Endodermal cell (in vitro differentiated cells): ENCODE measurements at regions not wholly inside any gene's neighbourhood (a gene's known extent, or its start where the extent isn't known, plus 50 kb on each side); places are given as distances from the start of the nearest gene placed in this dataset.

Experiments used
- DNase-seq: peaks from one replicate; pipeline ENCODE4 v3.0.0-alpha.2; 2017
- H3K27ac ChIP-seq: 2 replicates; pipeline ENCODE4 v1.5.1; 2013; ENCODE audit warnings: mild to moderate bottlenecking, low read depth, low read length, moderate library complexity
- H3K27me3 ChIP-seq: 2 replicates; pipeline ENCODE4 v1.6.1; 2013; ENCODE audit warnings: mild to moderate bottlenecking, low read length, moderate library complexity; ENCODE audit not compliant: insufficient read depth, control insufficient read depth, poor library complexity, severe bottlenecking
- H3K36me3 ChIP-seq: 2 replicates; pipeline ENCODE4 v1.7.0; 2013; ENCODE audit warnings: mild to moderate bottlenecking, low read length, moderate library complexity; ENCODE audit not compliant: control insufficient read depth, insufficient read depth
- H3K4me1 ChIP-seq: one replicate; pipeline ENCODE4 v1.7.0; 2013; ENCODE audit warnings: low read length; ENCODE audit not compliant: control insufficient read depth, insufficient read depth
- H3K4me3 ChIP-seq: 2 replicates; pipeline ENCODE4 v1.5.1; 2013; ENCODE audit warnings: mild to moderate bottlenecking, low read length, moderate library complexity
- H3K9ac ChIP-seq: 2 replicates; pipeline ENCODE4 v1.6.1; 2013; ENCODE audit warnings: mild to moderate bottlenecking, low read length, moderate library complexity; ENCODE audit not compliant: poor library complexity, severe bottlenecking; ENCODE audit errors: extremely low read depth
- H3K9me3 ChIP-seq: 2 replicates; pipeline ENCODE4 v1.6.1; 2013; ENCODE audit warnings: mild to moderate bottlenecking, low read length, moderate library complexity; ENCODE audit not compliant: control insufficient read depth
- H3K27ac Mint-ChIP-seq: 2 replicates; pipeline ENCODE4 v1.8.0; 2020; ENCODE audit warnings: mixed read lengths
- H3K27me3 Mint-ChIP-seq: 2 replicates; pipeline ENCODE4 v1.8.0; 2021; ENCODE audit warnings: mild to moderate bottlenecking, mixed read lengths; ENCODE audit not compliant: insufficient read depth
- H3K36me3 Mint-ChIP-seq: 2 replicates; pipeline ENCODE4 v1.8.0; 2020; ENCODE audit warnings: low read depth, mixed read lengths
- H3K4me1 Mint-ChIP-seq: 2 replicates; pipeline ENCODE4 v1.8.0; 2020; ENCODE audit warnings: mixed read lengths
- H3K4me3 Mint-ChIP-seq: 2 replicates; pipeline ENCODE4 v1.8.0; 2020; ENCODE audit warnings: mild to moderate bottlenecking, moderate library complexity, mixed read lengths
- H3K9me3 Mint-ChIP-seq: 2 replicates; pipeline ENCODE4 v1.8.0; 2020; ENCODE audit warnings: mild to moderate bottlenecking, mixed read lengths
- CTCF ChIP-seq: fragments of 200-600 bp; sonication (generic); conservative IDR thresholded peaks from 2 replicates; pipeline ENCODE4 v1.5.0; 2021; ENCODE audit warnings: antibody characterized with exemption, mild to moderate bottlenecking
- WGBS, 2 experiments: methylation state at CpG; one replicate each; pipeline versions ENCODE4 v1.1.5 to v1.1.7; 2013; ENCODE audit warnings: missing lambda C conversion rate in 2 of 2, mixed read lengths in 1 of 2; ENCODE audit not compliant: insufficient coverage in 1 of 2, insufficient read length in 1 of 2; 5-methylcytosine and 5-hydroxymethylcytosine counted together

- no peak overlapping the region for H3K4me3 Mint-ChIP-seq
- H3K4me3 ChIP-seq: no peak overlapping the region
- H3K27me3 Mint-ChIP-seq: no peaks in the 10 kb centered on the region
- H3K27me3 ChIP-seq: no peaks in the 10 kb centered on the region
- H3K9me3 Mint-ChIP-seq: no peaks in the 10 kb centered on the region
- TF ChIP-seq CTCF: no peak
- H3K27ac Mint-ChIP-seq: no peak overlapping the region
- H3K36me3 ChIP-seq: no peaks in the 10 kb centered on the region
- H3K9me3 ChIP-seq: no peaks in the 10 kb centered on the region
- H3K4me1 Mint-ChIP-seq: peaks cover 6% of the 10 kb centered on the region
- no peak for DNase-seq
- H3K27ac ChIP-seq: no peak overlapping the region
- H3K36me3 Mint-ChIP-seq: no peaks in the 10 kb centered on the region
- H3K9ac ChIP-seq: no peak overlapping the region
- H3K4me1 ChIP-seq: no peaks in the 10 kb centered on the region
- WGBS, 2 experiments: 85 to 92% methylated on average over 2 to 3 of the region's 3 CpGs
These were observed 98.9 kb upstream of the NPFFR2 start for GRCh38 chr4:71932941-71933340.

GRCh38 chr4:71938776-71939175 is 93.0 kb upstream of the NPFFR2 start:
- no peaks in the 10 kb centered on the region for H3K4me1 ChIP-seq
- no peak for DNase-seq
- no peak for TF ChIP-seq CTCF
- H3K27ac ChIP-seq: no peak overlapping the region
- peaks cover 4% of the 10 kb centered on the region for H3K9me3 ChIP-seq
- H3K27me3 ChIP-seq: no peaks in the 10 kb centered on the region
- no peaks in the 10 kb centered on the region for H3K27me3 Mint-ChIP-seq
- H3K36me3 Mint-ChIP-seq: peaks cover 1% of the 10 kb centered on the region
- no peak overlapping the region for H3K9ac ChIP-seq
- H3K4me1 Mint-ChIP-seq: no peaks in the 10 kb centered on the region
- no peaks in the 10 kb centered on the region for H3K36me3 ChIP-seq
- no peak overlapping the region for H3K4me3 Mint-ChIP-seq
- no peak overlapping the region for H3K4me3 ChIP-seq
- H3K27ac Mint-ChIP-seq: no peak overlapping the region
- peaks cover 4% of the 10 kb centered on the region for H3K9me3 Mint-ChIP-seq

GRCh38 chr4:71941001-71941400 is 90.8 kb upstream of the NPFFR2 start:
- H3K9ac ChIP-seq: no peak overlapping the region
- TF ChIP-seq CTCF: peak; percentile 81
- Mint-ChIP-seq H3K9me3 (peaks cover 23% of the 10 kb centered on the region), H3K4me1 (no peaks in the 10 kb centered on the region), H3K36me3 (peaks cover 15% of the 10 kb centered on the region), H3K27me3 (no peaks in the 10 kb centered on the region), H3K4me3 (no peak overlapping the region), H3K27ac (no peak overlapping the region)
- H3K4me3 ChIP-seq: no peak overlapping the region
- H3K4me1 ChIP-seq: no peaks in the 10 kb centered on the region
- 50% methylated on average over 1 of the region's 1 CpG; no CpG with 5 or more reads in 1 of the 2 experiments for WGBS, 2 experiments
- H3K36me3 ChIP-seq: no peaks in the 10 kb centered on the region
- peak; percentile 65 for DNase-seq
- H3K27me3 ChIP-seq: no peaks in the 10 kb centered on the region
- H3K27ac ChIP-seq: no peak overlapping the region
- H3K9me3 ChIP-seq: peaks cover 24% of the 10 kb centered on the region
